CD4-positive, alpha-beta memory T cell (primary cell): ENCODE measurements at regions not wholly inside any gene's neighbourhood (a gene's known extent, or its start where the extent isn't known, plus 50 kb on each side); places are given as distances from the start of the nearest gene placed in this dataset.
A peak's percentile ranks its signal among the peaks of the same experiment; 100 is the strongest.

Experiments used
- CTCF ChIA-PET: fragments of 350-600 bp; sonication (Branson Sonifier 250); formaldehyde crosslinking; loops from one replicate; lab custom pipeline; 2021; ENCODE audit warnings: inconsistent platforms; ENCODE audit not compliant: partially characterized antibody; lab: Charles Lee
- POLR2A ChIA-PET: fragments of 350-600 bp; sonication (Branson Sonifier 250); formaldehyde crosslinking; loops from one replicate; lab custom pipeline; 2021; ENCODE audit not compliant: partially characterized antibody; lab: Charles Lee
- DNase-seq, 5 donors: peaks; one replicate each; pipeline versions ENCODE4 v3.0.0 to v3.0.0-alpha.2; 2020 to 2022; ENCODE audit warnings: mixed read lengths in 1 of 5
- H3K27ac ChIP-seq: one replicate; pipeline ENCODE4 v1.7.0; 2013; ENCODE audit warnings: low read depth, low read length
- H3K27me3 ChIP-seq: 2 replicates; pipeline ENCODE4 v1.7.0; 2013; ENCODE audit warnings: mild to moderate bottlenecking, low read length, moderate library complexity; ENCODE audit not compliant: insufficient read depth
- H3K36me3 ChIP-seq: 2 replicates; pipeline ENCODE4 v1.7.0; 2013; ENCODE audit warnings: mild to moderate bottlenecking, low read length, moderate library complexity; ENCODE audit not compliant: insufficient read depth
- H3K4me1 ChIP-seq: 2 replicates; pipeline ENCODE4 v1.7.0; 2013; ENCODE audit warnings: mild to moderate bottlenecking, low read length, moderate library complexity; ENCODE audit not compliant: insufficient read depth
- H3K4me3 ChIP-seq, 2 donors: one replicate each; pipeline ENCODE4 v1.7.0; 2013; ENCODE audit warnings: low read length in 2 of 2, mild to moderate bottlenecking in 1 of 2
- H3K9me3 ChIP-seq, 2 donors: one replicate each; pipeline ENCODE4 v1.7.0; 2013; ENCODE audit warnings: low read length in 2 of 2, control low read depth in 1 of 2; ENCODE audit not compliant: control insufficient read depth in 1 of 2
- H3K27ac Mint-ChIP-seq, 7 donors: one replicate each; pipeline ENCODE4 v1.8.0; 2020 to 2021; ENCODE audit warnings: mixed read lengths in 7 of 7, mild to moderate bottlenecking in 6 of 7, inconsistent platforms in 3 of 7, moderate library complexity in 3 of 7
- H3K27me3 Mint-ChIP-seq, 2 donors: one replicate each; pipeline ENCODE4 v1.8.0; 2020 to 2021; ENCODE audit warnings: mixed read lengths in 2 of 2
- H3K36me3 Mint-ChIP-seq, 2 donors: one replicate each; pipeline ENCODE4 v1.8.0; 2020 to 2021; ENCODE audit warnings: mixed read lengths in 2 of 2, inconsistent platforms in 1 of 2, mild to moderate bottlenecking in 1 of 2
- H3K4me1 Mint-ChIP-seq, 4 donors: one replicate each; pipeline ENCODE4 v1.8.0; 2020 to 2021; ENCODE audit warnings: mixed read lengths in 4 of 4, mild to moderate bottlenecking in 1 of 4
- H3K4me3 Mint-ChIP-seq, 8 donors: one replicate each; pipeline ENCODE4 v1.8.0; 2020 to 2021; ENCODE audit warnings: mixed read lengths in 8 of 8, mild to moderate bottlenecking in 7 of 8, moderate library complexity in 6 of 8, inconsistent platforms in 3 of 8
- H3K9me3 Mint-ChIP-seq, 8 donors: one replicate each; pipeline ENCODE4 v1.8.0; 2020 to 2021; ENCODE audit warnings: mixed read lengths in 8 of 8, mild to moderate bottlenecking in 5 of 8, inconsistent platforms in 3 of 8, moderate library complexity in 1 of 8
- intact Hi-C: fragments of 100-400 bp; cut with micrococcal nuclease; formaldehyde crosslinking; loops from one replicate; pipeline ENCODE4 v1.15.1; 2023

- Mint-ChIP-seq H3K9me3 (peaks cover 0 to 2% (median 0%) of the 10 kb centered on the region in 8 donors), H3K4me3 (no peak overlapping the region), H3K27ac (no peak overlapping the region), H3K27me3 (no peaks in the 10 kb centered on the region), H3K36me3 (no peaks in the 10 kb centered on the region), H3K4me1 (no peaks in the 10 kb centered on the region)
- no peak for DNase-seq
- no peaks in the 10 kb centered on the region for H3K9me3 ChIP-seq
- no peaks in the 10 kb centered on the region for H3K4me1 ChIP-seq
- intact Hi-C loops, result no loop called here
- ChIA-PET CTCF (no interaction called here), POLR2A (no interaction called here)
- H3K36me3 ChIP-seq, result no peaks in the 10 kb centered on the region
- no peak overlapping the region for H3K27ac ChIP-seq
- no peaks in the 10 kb centered on the region for H3K27me3 ChIP-seq
- no peak overlapping the region for H3K4me3 ChIP-seq
Observed at GRCh38 chr4:37101182-37101581, 143.4 kb upstream of the NWD2 start.

- Mint-ChIP-seq H3K36me3 (no peaks in the 10 kb centered on the region), H3K27ac (no peak overlapping the region), H3K4me3 (no peak overlapping the region), H3K27me3 (no peaks in the 10 kb centered on the region), H3K4me1 (no peaks in the 10 kb centered on the region), H3K9me3 (peaks cover 0 to 2% (median 0%) of the 10 kb centered on the region in 8 donors)
- Histone ChIP-seq H3K36me3 (no peaks in the 10 kb centered on the region), H3K4me1 (no peaks in the 10 kb centered on the region), H3K27me3 (no peaks in the 10 kb centered on the region), H3K27ac (no peak overlapping the region), H3K4me3 (no peak overlapping the region), H3K9me3 (no peaks in the 10 kb centered on the region)
- ChIA-PET CTCF (no interaction called here), POLR2A (no interaction called here)
- DNase-seq, result no peak
- intact Hi-C loops, result no loop called here
Observed at GRCh38 chr4:37101686-37102085, 142.9 kb upstream of the NWD2 start.

- Histone ChIP-seq H3K27ac (no peak overlapping the region), H3K9me3 (no peaks in the 10 kb centered on the region), H3K36me3 (no peaks in the 10 kb centered on the region), H3K27me3 (no peaks in the 10 kb centered on the region), H3K4me3 (no peak overlapping the region), H3K4me1 (no peaks in the 10 kb centered on the region)
- intact Hi-C loops, result no loop called here
- H3K36me3 Mint-ChIP-seq, result no peaks in the 10 kb centered on the region
- ChIA-PET POLR2A (no interaction called here), CTCF (interaction anchor here (1.4 kb wide), 1 partner anchor 10 kb away, joined by 3 read pairs; no protein-coding TSS in a partner anchor)
- H3K27ac Mint-ChIP-seq, result peak overlapping the region in 1 of 7 donors; percentile 12
- no peak overlapping the region for H3K4me3 Mint-ChIP-seq
- H3K9me3 Mint-ChIP-seq, result peaks cover 0 to 4% (median 0%) of the 10 kb centered on the region in 8 donors
- H3K4me1 Mint-ChIP-seq, result no peaks in the 10 kb centered on the region
- H3K27me3 Mint-ChIP-seq, result no peaks in the 10 kb centered on the region
- DNase-seq, result no peak
Observed at GRCh38 chr4:37109756-37110155, 134.8 kb upstream of the NWD2 start.

DNA sequence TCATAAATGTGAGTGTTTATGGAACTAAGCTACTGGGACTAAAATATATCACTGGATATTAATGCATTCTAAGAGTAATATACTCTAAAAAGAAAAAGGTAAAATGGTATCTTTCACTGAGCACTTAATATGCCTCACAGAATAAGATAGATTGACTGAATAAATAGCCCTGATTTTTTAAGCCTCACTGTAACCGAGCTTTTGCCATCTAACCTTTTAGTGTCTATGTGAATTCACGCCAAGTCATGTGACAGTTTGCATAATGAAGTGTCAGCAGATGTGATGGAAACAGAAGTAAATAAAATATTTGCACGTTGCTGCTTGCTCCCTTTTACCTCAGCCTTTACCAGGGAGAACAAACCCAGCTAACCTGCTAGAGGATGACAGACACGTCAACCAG, 119.7 kb upstream of the NWD2 start:
- peaks cover 0 to 3% of the 10 kb centered on the region in 2 donors for H3K27me3 Mint-ChIP-seq

GRCh38 chr4:37126051-37126450, 118.5 kb upstream of the NWD2 start:
- intact Hi-C loops, result no loop called here
- Mint-ChIP-seq H3K36me3 (no peaks in the 10 kb centered on the region), H3K9me3 (peaks cover 0 to 4% (median 0%) of the 10 kb centered on the region in 8 donors), H3K4me1 (no peaks in the 10 kb centered on the region), H3K4me3 (no peak overlapping the region), H3K27ac (no peak overlapping the region), H3K27me3 (peaks cover 0 to 3% of the 10 kb centered on the region in 2 donors)
- no peak for DNase-seq
- no peak overlapping the region for H3K4me3 ChIP-seq
- no peaks in the 10 kb centered on the region for H3K27me3 ChIP-seq
- ChIA-PET CTCF (no interaction called here), POLR2A (no interaction called here)
- H3K4me1 ChIP-seq, result no peaks in the 10 kb centered on the region
- no peaks in the 10 kb centered on the region for H3K9me3 ChIP-seq
- H3K27ac ChIP-seq, result no peak overlapping the region
- H3K36me3 ChIP-seq, result no peaks in the 10 kb centered on the region

More for the DNA sequence above, 119.7 kb upstream of the NWD2 start:
- no peak overlapping the region for H3K27ac ChIP-seq
- no peaks in the 10 kb centered on the region for H3K36me3 ChIP-seq
- no peaks in the 10 kb centered on the region for H3K4me1 Mint-ChIP-seq
- POLR2A ChIA-PET, result no interaction called here
- no peak for DNase-seq
- CTCF ChIA-PET, result no interaction called here
- no peak overlapping the region for H3K4me3 ChIP-seq
- intact Hi-C loops, result no loop called here
- H3K27ac Mint-ChIP-seq, result no peak overlapping the region
- no peak overlapping the region for H3K4me3 Mint-ChIP-seq
- H3K9me3 Mint-ChIP-seq, result peaks cover 0 to 4% (median 0%) of the 10 kb centered on the region in 8 donors
- no peaks in the 10 kb centered on the region for H3K27me3 ChIP-seq
- no peaks in the 10 kb centered on the region for H3K36me3 Mint-ChIP-seq
- H3K9me3 ChIP-seq, result no peaks in the 10 kb centered on the region
- no peaks in the 10 kb centered on the region for H3K4me1 ChIP-seq

DNA sequence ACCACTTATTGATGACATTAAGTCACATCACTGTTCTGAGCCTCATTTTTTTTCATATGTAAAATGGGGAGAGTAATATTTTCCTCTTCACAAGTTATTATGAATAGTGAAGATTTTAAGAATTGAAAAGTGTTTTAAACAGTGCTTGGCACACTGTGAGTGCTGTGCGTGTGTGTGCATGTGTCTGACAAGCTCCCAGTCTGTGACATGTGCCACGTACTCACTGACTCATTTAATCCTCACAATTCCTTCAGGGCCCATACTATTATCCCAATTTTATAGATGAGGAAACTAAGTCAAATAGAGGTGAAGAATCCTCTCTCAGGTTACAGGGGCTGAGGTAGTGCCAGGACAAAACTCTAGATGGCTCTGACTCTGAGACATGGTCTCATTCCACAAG, 114.1 kb upstream of the NWD2 start:
- Histone ChIP-seq H3K27ac (no peak overlapping the region), H3K27me3 (no peaks in the 10 kb centered on the region), H3K4me3 (no peak overlapping the region), H3K36me3 (no peaks in the 10 kb centered on the region), H3K9me3 (no peaks in the 10 kb centered on the region), H3K4me1 (no peaks in the 10 kb centered on the region)
- no peak for DNase-seq
- Mint-ChIP-seq H3K4me1 (no peaks in the 10 kb centered on the region), H3K27me3 (no peaks in the 10 kb centered on the region), H3K4me3 (no peak overlapping the region), H3K36me3 (no peaks in the 10 kb centered on the region), H3K27ac (no peak overlapping the region), H3K9me3 (no peaks in the 10 kb centered on the region)
- CTCF ChIA-PET, result no interaction called here
- intact Hi-C loops, result no loop called here
- POLR2A ChIA-PET, result no interaction called here

DNA sequence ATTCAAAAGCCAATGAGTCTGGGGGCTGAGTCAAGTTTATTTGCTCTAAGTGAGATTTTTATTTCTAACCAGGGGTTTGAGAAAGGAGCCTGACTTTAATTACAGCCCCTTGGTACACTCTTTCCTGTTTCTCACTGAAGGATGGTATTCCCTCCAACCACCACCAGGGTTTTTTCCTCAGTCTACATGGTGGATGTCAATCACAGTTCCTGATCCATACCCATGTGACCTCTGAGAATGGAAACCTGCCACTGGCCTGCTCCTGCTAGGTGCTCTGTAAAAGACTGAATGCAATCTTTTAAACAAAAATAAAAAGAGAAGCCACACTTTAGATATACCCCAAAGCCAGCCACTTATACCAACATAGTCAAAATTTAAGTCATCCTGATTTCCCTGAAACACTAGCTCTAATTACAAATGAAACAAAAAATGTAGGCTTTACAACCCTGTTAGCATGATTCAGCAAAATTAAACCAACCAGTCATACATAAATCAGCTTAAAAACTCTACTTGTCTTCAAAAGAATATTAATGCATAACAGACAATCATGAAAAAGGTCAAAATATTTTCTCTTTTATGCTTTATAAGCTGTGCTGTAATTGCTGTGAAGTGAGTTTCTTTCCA, 112.1 kb upstream of the NWD2 start:
- Histone ChIP-seq H3K9me3 (no peaks in the 10 kb centered on the region), H3K27ac (no peak overlapping the region), H3K4me1 (no peaks in the 10 kb centered on the region), H3K27me3 (no peaks in the 10 kb centered on the region), H3K4me3 (no peak overlapping the region), H3K36me3 (no peaks in the 10 kb centered on the region)
- CTCF ChIA-PET, result no interaction called here
- Mint-ChIP-seq H3K27ac (no peak overlapping the region), H3K9me3 (no peaks in the 10 kb centered on the region), H3K27me3 (no peaks in the 10 kb centered on the region), H3K36me3 (no peaks in the 10 kb centered on the region), H3K4me1 (no peaks in the 10 kb centered on the region), H3K4me3 (no peak overlapping the region)
- POLR2A ChIA-PET, result no interaction called here
- intact Hi-C loops, result no loop called here
- DNase-seq, result no peak

DNA sequence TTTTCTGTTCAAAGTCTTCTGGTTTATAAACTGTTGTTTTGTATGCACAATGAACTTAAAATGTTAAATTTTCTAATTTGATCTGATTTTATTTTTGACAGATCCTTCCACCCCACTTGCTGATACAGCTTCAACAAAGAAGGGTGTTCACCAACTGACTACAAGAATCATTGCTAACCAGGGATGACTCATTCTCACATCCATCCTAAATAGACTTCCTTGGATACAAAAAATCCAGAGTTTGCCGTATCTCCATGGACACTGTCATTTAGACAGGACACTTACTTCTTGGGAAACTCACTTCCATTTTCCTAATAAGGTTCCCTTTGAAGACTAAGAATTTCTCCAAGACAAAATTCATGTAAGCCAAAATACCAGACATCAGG, 111.6 kb upstream of the NWD2 start:
- no peak overlapping the region for H3K27ac Mint-ChIP-seq
- Histone ChIP-seq H3K4me3 (no peak overlapping the region), H3K9me3 (no peaks in the 10 kb centered on the region), H3K4me1 (no peaks in the 10 kb centered on the region), H3K36me3 (no peaks in the 10 kb centered on the region), H3K27ac (no peak overlapping the region), H3K27me3 (no peaks in the 10 kb centered on the region)
- no peak overlapping the region for H3K4me3 Mint-ChIP-seq
- no peaks in the 10 kb centered on the region for H3K4me1 Mint-ChIP-seq
- H3K9me3 Mint-ChIP-seq, result no peaks in the 10 kb centered on the region
- intact Hi-C loops, result no loop called here
- no peaks in the 10 kb centered on the region for H3K27me3 Mint-ChIP-seq
- CTCF ChIA-PET, result no interaction called here
- POLR2A ChIA-PET, result no interaction called here
- H3K36me3 Mint-ChIP-seq, result no peaks in the 10 kb centered on the region
- no peak for DNase-seq
